Left forelimb (tissue), 1 donor: ENCODE measurements at regions not wholly inside any gene's neighbourhood (a gene's known extent, or its start where the extent isn't known, plus 50 kb on each side); places are given as distances from the start of the nearest gene placed in this dataset.
A peak's percentile ranks its signal among the peaks of the same experiment; 100 is the strongest.

ENCODE experiments used
- DNase-seq: peaks from one replicate; pipeline ENCODE4 v3.0.0-alpha.2; 2018; ENCODE audit warnings: low spot score

DNA sequence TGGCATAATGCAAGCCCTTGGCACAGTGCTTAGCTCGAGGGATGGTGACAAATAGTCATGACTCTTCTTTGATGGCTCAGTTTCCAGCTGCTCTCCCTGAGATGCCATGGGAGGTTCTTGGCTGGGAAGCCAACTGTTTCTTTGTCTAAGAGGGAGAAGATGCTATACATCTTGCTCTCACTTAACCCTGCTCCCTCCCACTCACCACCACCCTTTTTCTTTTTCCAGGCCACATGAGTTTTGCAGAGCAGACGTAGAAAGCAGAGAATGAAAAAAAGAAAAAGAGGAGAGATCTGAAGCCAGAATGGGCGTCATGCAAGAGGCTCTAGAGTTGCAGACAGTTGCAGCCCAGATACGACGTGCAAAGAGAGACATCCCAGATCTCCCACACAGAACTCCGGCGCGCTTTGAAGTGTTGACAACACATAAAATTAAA is 160.5 kb downstream of the FGF18 start:
- no peak for DNase-seq

DNA sequence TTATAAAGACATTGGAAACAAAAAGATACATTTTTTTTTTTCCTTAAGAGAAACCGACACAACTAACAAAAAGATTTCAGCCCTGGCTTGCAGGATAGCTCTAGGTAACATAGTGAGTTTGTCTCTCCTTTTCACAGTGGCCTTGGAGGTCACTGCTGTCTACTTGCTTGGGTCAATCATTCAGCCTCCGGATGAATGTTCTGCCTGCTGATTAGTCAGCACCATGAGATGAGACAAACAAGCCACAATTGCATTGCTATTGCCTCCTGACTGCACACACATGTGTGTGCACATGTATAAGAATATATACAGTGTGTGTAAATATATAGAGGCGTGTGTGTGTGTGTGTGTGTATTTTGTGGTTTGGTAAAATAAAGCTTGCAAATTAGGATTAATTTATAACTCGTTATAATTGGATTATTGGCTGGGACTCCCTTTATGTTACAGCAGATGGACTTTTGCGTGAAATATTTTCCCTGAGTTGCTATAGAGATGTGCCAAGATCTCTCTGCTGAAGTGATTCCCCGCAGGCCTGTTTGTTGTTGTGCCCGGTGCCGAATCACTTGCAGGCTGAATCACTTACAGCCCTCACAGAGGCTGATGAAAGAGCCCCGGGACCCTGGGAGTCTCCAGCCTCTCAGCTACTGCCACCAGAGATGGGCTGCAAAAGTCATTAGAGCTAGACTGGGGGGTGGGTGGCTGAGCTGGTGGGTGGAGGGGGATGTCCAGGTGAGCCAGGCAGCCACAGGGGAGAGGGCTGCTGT is 161.2 kb downstream of the FGF18 start:
- no peak for DNase-seq

- no peak for DNase-seq
Measured at GRCh38 chr5:171581781-171582180, 162.3 kb downstream of the FGF18 start.

DNA sequence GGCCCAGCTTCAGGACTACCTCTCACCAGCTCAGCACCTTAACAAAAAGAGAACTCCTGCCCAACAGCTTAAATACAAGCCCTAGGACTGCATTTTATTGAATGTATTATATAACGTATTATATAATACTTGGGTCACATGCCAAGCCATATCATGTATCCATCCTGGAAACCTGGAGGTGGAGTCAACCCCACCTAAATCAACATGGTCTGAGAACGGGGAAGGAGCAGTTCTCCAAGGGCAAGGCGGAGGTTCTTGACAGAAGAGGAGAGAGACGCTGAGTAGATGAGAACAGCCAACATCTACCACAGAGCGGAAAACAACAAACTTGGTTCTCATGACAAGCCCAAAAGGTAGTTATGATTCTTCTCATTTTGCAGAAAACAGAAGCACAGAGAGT is 163.4 kb downstream of the FGF18 start:
- DNase-seq: no peak

DNA sequence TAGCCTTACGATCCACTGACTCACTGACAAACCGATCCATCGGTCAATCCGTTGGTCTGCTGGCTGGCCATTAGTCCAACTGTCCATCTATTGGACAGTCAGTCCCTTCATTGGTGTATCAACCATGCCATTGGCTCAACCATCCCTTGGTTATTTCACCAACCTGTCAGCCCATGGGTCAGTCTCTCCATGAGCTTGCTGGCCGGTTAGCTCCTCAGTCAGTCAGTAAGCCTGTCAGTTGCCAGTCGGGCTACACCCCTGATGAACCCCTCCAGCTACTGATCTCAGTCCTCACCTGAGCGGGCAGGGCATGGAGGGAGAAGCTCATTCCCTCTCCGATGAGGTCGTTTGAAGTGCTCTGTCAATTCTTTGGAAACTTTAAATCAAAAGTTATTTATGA is 166.5 kb downstream of the FGF18 start:
- no peak for DNase-seq

GRCh38 chr5:171586436-171586835 is 167.0 kb downstream of the FGF18 start:
- no peak for DNase-seq

DNA sequence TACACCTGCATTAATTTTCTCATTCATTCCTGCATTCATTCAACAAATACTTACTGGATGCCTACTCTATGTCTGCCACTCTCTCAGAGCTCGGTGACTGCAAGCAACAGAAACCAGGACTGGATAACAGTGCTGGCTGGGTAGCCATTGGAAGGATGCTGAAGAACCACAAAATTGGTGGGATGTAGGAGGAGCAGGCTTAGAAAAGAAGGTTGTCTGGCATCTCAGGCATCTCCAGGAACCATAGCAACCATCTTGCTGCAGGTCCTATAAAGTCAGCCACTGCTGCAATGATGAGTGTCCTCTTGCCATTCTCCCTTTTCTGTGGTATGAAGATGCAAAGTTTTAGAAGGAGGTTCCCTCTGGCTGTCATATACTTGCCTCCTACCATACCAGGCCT is 168.6 kb downstream of the FGF18 start:
- DNase-seq: no peak

DNA sequence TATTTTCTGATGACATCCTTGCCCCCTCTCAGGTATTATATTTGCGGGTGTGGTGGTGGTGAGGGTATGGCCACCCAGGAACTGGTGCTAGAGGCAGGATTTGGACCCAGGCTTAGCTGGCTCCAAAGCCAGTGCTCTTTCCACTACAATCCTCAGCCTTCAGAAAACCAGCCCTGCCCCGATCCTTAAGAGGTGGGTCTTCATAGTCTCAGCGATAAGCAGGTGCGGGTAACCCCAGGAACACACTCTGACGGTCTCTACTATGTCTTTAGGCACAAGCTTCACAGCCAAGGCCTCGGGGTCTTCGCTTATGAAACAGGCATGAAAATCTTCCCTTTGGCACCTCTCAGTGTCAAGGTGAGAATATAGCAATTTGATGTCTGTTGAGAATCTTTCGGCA is 169.3 kb downstream of the FGF18 start:
- no peak for DNase-seq

- DNase-seq: no peak
Measured at GRCh38 chr5:171589461-171589860, 170.0 kb downstream of the FGF18 start.

- peak; percentile 33 for DNase-seq
Measured at GRCh38 chr5:171592076-171592475, 172.6 kb downstream of the FGF18 start.

DNA sequence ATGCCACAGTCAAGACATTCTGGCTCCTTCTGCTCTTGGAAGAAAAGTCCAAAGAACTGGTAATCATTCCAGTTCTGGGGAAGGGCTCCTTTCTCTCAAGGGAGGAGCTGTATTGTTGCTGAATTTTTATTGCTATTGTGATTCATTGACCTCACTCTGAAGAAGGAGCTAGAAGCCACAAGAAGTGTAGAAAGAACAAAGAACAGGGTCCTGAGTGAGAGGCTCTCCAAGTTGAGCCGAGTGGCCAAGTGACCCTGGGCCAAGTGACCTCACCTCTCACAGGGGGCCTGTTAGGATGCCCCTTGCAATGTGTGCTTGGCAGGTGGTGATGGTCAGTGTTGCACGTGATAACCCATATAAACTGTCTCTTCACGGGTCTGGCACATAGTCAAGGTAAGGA is 173.3 kb downstream of the FGF18 start:
- no peak for DNase-seq

GRCh38 chr5:171593401-171593800 is 174.0 kb downstream of the FGF18 start:
- DNase-seq: peak; percentile 47

- no peak for DNase-seq
Measured at GRCh38 chr5:171593976-171594375, 174.5 kb downstream of the FGF18 start.

GRCh38 chr5:171595401-171595800 is 176.0 kb downstream of the FGF18 start:
- DNase-seq: no peak

DNA sequence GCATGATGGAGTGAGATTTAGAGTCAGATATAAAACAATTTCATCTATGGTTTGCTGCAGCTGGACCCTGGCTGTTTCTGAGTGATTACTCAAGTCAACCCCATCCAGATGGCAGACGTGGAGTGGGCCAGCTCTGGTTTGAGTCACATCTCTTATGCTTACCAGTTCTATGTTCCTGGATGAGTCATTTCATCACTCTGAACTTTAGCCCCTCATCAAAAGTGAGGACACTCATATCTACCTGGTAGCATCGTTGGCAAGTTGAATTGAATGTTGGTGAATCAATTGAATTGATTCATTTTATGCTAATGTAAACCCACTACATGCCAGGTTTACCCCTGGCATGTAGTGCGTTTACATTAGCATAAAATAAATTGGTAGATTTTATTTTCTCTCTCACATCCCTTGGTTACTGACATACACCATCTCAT is 176.4 kb downstream of the FGF18 start:
- peak; percentile 11 for DNase-seq

- peak; percentile 72 for DNase-seq
Measured at GRCh38 chr5:171596391-171596878, 177.0 kb downstream of the FGF18 start.

DNA sequence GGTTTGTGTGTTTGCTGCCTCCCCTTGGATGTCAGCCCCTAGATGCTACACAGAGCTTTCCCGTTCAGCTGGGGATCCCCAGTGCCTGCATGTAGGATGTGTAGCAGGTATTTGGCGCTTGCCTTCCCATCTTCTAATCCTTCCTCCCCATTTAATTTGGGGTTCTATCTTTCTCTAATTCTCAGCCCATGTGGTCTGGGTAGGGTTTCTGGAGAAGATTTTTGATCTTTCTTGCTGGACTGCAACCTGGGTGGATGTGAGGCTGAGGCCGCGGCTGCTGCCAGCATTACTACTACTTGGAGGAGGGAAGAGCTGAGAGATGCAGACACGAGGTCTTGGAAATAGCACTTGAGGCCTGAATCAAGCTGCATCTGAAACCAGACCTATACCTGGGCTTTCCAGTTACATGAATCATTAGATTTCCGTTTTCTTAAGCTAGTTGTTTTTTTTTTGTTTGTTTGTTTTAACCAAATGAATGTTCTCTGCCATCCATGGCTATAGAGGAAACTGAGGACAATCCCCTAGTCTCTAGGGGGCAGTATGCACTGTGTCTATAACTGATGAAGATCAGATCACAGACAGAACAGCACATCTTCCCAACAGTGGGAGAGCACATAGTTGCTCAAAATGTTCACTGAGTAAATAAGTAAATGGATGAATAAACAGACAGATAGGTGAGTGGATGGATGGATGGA is 178.6 kb downstream of the FGF18 start:
- peak; percentile 50 for DNase-seq

DNA sequence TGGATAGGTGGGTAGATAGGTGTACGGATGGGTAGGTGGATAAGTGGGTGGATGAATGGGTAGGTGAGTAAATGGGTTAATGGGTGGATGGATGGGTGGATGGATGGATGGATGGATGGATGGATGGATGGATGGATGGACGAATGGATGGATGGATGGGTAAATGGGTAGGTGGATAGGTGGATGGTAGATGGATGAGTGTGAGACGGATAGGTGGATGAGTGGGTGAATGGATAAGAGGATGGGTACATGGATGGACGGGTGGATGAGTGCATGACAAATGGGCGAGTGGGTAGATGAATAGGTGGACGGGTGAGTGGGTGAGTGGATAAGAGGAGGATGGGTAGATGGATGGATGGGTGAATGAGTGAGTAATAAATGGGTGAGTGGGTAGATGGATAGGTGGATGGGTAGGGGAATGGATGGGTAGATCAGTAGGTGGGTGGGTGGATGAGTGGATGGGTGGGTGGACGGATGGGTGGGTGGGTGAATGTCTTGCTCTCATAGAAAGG is 179.2 kb downstream of the FGF18 start:
- DNase-seq: peak; percentile 23

GRCh38 chr5:171599411-171599810 is 180.0 kb downstream of the FGF18 start:
- DNase-seq: peak; percentile 71

DNA sequence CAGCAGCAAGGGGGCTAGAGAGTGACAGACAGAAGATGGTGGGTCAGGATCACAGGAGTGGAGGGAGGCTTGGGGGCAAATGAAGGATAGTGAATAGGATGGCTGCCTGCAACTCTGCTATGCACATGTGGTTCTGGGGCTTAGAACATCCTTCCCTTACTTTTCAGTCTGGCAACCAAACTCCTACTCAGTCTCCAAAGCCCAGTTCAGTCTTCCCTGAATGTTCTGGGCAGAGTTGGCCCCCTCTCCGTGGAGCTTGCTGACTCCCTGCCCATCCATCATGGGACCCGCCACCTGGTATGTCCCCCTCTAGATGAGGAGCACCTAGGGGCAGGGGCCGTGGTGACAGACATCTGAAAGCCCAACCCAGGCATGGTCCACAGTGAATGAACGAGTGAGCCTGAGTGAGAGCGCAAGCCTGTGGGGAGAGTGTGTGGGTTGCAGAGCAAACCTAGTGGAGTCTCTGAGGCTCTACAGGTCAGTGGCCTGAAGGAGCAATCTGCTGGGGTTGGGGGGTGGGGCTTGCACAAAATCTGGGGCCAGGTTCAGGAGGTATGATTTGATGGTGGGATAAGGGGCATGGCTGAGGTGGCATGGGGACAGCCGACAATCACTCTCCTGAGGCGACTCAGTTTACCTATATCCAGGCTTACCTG is 180.6 kb downstream of the FGF18 start:
- peak; percentile 41 for DNase-seq

DNA sequence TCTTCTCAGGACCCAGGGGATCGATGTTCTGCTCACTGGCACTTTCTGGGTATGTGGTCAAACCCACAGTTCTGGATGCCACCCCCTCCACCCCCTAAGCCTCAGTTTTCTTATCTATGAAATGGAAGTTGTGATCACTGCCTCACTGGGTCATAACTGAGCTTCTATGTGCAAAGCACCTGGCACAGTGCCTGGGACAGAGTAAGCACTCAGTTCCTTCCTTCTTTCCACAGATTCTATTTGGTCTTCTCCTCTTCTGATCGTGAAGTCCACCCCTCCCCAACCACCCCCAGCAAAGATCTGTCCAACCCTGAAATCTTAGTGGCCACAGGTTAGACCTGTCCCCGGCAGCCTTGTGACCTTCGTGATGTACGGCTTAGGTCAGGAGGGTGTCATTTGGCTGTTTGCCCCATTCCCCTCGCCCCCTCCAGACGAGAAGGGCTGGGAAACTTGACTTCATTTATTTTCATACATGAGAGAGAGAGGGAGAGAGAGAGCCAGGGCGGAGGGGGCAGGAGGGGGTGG is 181.4 kb downstream of the FGF18 start:
- peak; percentile 61 for DNase-seq

- peak; percentile 58 for DNase-seq
Measured at GRCh38 chr5:171601266-171601881, 181.9 kb downstream of the FGF18 start.
